Embryonic facial prominence (tissue), 1 donor: ENCODE measurements at regions not wholly inside any gene's neighbourhood (a gene's known extent, or its start where the extent isn't known, plus 50 kb on each side); places are given as distances from the start of the nearest gene placed in this dataset.
"Not testable (repeated sequence)": the region's sequence is repeated elsewhere in the genome, so short reads cannot be mapped to it uniquely, and the experiment has no call there.

ENCODE experiments used
- DNase-seq: peaks from one replicate; pipeline ENCODE4 v3.0.0-alpha.2; 2016; ENCODE audit errors: extremely low spot score

- DNase-seq = no peak
Measured at GRCh38 chr4:117014236-117014635, 71.1 kb downstream of the TRAM1L1 start.

- no peak for DNase-seq
Measured at GRCh38 chr4:117010671-117011070, 74.7 kb downstream of the TRAM1L1 start.

- no peak for DNase-seq
Measured at GRCh38 chr4:117001077-117001476, 84.3 kb downstream of the TRAM1L1 start.

DNA sequence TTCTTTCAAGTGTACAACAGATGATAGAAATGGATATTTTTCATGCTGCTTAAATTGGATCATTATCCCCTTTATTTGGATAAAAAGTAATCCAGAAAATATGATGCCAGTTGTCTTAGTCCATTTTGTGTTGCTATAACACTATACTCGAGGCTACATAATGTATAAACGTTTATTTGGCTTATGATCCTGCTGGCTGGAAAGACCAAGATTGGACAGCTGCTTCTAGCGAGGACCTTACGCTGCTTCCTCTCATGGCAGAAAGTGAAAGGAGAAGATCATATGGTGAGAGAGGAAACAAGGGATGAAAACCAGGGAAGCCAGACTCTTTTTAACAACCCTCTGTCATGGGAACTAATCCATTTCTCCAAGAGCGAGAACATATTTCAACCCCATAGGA, 102.7 kb downstream of the TRAM1L1 start:
- DNase-seq = no peak

- not testable (repeated sequence) for DNase-seq
Measured at GRCh38 chr4:116980436-116980835, 104.9 kb downstream of the TRAM1L1 start.

DNA sequence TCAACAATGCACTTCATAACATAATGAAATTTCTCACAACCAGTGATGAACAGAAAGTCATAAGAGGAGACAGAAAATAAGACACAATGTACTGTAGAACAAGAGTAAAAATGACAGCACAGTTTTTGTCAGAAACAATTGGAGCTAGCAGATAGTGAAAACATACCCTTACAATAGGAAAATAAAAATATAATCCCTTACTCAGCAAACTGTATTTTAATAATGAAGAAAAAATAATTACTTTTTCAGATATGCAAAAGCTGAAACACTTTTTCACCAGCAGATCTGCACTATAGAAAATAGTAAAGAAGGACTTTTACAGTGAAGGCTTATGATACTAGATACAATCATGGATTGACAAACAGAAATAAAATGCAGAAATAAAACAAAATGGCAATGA, 126.3 kb downstream of the TRAM1L1 start:
- no peak for DNase-seq

DNA sequence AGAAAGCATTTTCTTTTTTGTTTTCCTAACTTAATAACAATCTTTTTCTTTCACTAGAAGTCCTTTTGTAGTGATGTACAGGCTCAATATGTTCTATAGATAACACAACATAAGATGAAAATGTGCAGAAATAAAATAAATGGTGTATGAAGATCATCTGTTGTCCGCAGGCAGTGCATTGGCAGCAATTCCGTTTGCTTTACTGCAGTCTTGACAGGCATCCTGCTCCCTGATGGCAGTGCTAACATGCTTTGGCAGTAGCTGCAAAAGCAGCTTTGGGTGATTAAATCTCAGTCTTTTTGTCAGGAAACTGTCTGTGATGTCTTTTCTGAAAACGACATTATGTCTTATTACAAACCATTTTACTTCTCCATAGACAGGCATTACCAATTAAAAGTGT, 131.4 kb downstream of the TRAM1L1 start:
- no peak for DNase-seq

- no peak for DNase-seq
Measured at GRCh38 chr4:116952530-116953136, 132.7 kb downstream of the TRAM1L1 start.

GRCh38 chr4:116949856-116950255, 135.5 kb downstream of the TRAM1L1 start:
- no peak for DNase-seq

DNA sequence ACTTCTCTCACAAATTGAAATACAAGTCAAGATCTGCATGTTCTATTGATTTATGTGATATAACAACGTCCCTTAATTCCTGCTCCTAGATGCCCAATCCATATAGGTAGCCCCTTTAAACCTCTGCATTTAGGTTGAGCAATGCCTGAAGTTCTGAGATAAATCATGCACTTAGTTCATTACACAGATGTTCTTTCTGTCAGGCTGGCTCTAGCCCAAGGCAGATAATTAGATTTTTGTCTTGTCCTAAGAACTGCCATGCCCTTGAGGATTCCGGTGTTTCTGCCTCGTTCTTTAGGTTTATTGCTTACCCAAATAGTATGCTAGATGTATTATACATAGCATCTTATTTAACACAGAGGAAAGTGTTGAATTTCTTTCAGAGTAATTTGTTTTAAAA, 143.1 kb downstream of the TRAM1L1 start:
- DNase-seq = no peak

DNA sequence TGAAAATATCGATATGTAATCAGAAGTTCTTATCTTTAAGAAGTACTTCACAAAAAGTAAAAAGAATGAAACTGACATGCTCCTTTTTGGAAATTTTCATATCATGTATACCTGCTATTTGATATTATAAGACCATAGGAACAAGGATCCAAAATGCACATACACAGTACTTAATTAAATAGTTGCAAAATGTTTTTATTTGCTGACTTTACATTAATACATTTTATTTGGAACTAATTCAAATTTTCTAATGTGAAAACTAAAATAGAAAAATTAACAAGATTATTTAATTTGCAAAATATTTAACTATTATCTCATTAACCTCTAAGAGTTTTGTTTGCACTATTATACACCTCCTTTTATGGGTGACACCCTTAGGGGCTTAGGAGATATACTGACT, 155.0 kb downstream of the TRAM1L1 start:
- no peak for DNase-seq

DNA sequence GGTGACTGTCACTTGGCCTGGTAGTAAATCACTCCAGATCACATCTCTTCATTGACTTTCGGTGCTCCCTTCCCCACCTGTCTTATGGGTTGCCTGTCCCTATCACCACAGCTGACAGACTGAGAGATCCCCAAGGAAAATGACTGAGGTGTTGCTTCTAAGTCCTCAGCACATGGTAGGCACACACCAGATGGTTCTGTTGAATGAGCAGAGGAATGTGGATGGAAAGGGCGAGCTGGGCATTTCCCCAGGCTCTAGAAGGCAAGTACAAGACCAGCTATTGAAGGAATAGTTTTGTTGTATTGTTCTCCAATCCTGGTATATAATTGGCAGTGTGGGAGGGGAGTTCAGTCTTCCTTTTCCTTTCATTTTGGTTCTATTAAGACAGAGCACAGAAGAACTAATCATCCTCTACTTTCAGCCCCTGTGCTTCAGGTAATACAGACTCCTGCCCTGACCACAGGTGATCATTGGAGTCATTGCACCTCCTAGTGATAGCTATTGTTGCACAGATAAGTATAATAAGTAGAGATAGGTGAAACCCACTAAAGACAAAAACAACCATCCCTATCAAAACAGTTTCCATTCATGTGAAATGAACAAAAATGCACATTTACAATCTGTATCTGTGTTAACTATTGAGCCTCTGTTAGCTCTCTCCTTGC, 158.6 kb downstream of the TRAM1L1 start:
- no peak for DNase-seq

- DNase-seq = peak; percentile 14
Measured at GRCh38 chr4:116925900-116926457, 159.4 kb downstream of the TRAM1L1 start.

DNA sequence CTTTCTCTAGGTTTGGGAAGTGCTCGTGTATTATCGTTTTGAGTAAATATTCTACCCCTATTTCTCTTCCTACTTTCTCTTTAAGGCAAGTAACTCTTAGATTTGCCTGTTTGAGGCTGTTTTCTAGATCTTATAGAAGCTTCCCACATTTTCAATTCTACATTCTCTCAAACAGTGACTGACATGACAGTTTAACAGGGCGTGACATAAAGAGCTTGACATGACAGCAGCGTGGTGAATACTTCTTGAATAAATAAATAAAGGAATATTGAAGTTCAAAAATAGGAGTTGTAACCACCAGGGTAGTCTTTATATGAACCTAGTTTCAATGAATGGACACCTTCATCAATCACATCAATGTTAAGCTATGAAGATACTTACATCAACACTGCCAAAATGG, 162.0 kb downstream of the TRAM1L1 start:
- DNase-seq = no peak

- no peak for DNase-seq
Measured at GRCh38 chr4:116913451-116913850, 171.9 kb downstream of the TRAM1L1 start.

- DNase-seq = no peak
Measured at GRCh38 chr4:116906758-116907157, 178.6 kb downstream of the TRAM1L1 start.

DNA sequence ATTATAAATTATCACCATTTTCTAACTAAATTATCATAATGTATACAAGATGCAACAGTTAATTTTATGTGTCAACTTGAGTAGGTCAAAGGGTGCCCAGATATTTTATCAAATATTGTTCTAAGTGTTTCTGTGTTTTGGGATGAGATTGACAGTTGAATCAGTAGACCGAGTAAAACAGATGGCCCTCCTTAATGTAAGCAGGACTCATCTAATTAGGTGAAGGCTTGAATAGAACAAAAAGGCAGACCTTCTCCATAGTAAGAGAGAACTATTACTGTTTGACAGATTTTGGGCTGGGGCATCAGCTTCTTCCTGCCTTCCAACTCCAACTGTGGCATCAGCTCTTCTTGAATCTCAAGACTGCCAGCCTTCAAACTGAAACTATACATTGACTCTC, 185.8 kb downstream of the TRAM1L1 start:
- DNase-seq = no peak

GRCh38 chr4:116885579-116885978, 199.8 kb downstream of the TRAM1L1 start:
- no peak for DNase-seq

GRCh38 chr4:116882503-116882902, 202.9 kb downstream of the TRAM1L1 start:
- DNase-seq = no peak

DNA sequence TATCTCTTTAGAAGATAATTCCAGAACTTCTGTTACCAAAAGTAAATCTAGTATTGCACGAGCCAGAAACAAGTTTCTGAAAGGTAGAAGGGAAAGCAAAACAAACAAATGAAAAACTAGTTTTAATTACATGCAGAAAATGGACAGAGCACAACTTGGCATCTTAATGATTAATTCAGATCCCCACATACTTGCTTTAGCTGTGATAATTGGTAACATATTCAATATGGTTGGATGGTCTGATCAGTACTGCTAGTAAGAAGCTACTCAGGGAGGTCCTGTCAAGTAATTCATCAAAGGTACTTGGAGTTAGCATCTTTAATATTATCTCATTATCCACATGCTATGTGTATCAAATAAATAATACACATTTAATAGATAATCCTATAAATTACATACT, 204.3 kb downstream of the TRAM1L1 start:
- DNase-seq = no peak

DNA sequence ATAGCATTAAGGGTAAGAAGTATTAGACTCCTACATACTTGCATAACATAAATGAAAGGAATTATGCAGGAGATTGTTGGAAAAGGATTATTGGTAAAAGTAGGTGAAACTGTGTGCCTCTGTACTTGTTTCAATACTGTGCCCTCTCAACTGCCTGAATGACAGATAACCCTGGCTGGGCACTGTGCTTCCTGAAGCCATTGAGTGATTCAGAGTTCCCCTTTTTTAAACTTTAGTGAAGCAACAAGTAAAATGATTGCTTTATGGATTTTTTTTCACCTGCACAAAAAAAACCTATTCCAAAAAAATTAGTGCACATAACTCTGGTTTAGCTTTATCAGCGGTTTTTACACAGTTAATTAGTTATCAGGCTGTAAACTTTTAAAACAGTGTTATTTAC, 204.8 kb downstream of the TRAM1L1 start:
- no peak for DNase-seq

GRCh38 chr4:116878280-116878679, 207.1 kb downstream of the TRAM1L1 start:
- DNase-seq = no peak

GRCh38 chr4:116877069-116877468, 208.3 kb downstream of the TRAM1L1 start:
- no peak for DNase-seq

- no peak for DNase-seq
Measured at GRCh38 chr4:116872941-116873340, 212.4 kb downstream of the TRAM1L1 start.
